Astrocyte (in vitro differentiated cells and primary cell): ENCODE measurements at regions not wholly inside any gene's neighbourhood (a gene's known extent, or its start where the extent isn't known, plus 50 kb on each side); places are given as distances from the start of the nearest gene placed in this dataset.

Experiments
- DNase-seq: peaks from one replicate; pipeline ENCODE4 v3.0.0-alpha.2; 2010; ENCODE audit warnings: low read depth
- FAIRE-seq: peaks from 2 replicates; lab custom pipeline; 2011; peaks lifted over from hg19 to GRCh38; lab: Jason Lieb, UNC
- H2AFZ ChIP-seq: 2 replicates; pipeline ENCODE4 v1.6.0; 2012; ENCODE audit warnings: low read depth, low read length, inconsistent platforms
- H3K27ac ChIP-seq: 2 replicates; pipeline ENCODE4 v1.5.1; 2011; ENCODE audit warnings: low read depth, low read length, inconsistent platforms
- H3K27me3 ChIP-seq: 2 replicates; pipeline ENCODE4 v1.6.0; 2011; ENCODE audit warnings: low read length, inconsistent platforms; ENCODE audit not compliant: insufficient read depth
- H3K36me3 ChIP-seq: 2 replicates; pipeline ENCODE4 v1.5.1; 2011; ENCODE audit warnings: low read length, inconsistent platforms; ENCODE audit not compliant: insufficient read depth
- H3K4me1 ChIP-seq: 2 replicates; pipeline ENCODE4 v1.5.1; 2011; ENCODE audit warnings: low read length, inconsistent platforms; ENCODE audit not compliant: insufficient read depth
- H3K4me2 ChIP-seq: 2 replicates; pipeline ENCODE4 v1.6.0; 2012; ENCODE audit warnings: low read length, inconsistent platforms
- H3K4me3 ChIP-seq: 2 replicates; pipeline ENCODE4 v1.5.1; 2011; ENCODE audit warnings: low read depth, mild to moderate bottlenecking, low read length, inconsistent platforms; ENCODE audit not compliant: insufficient read depth
- H3K79me2 ChIP-seq: 2 replicates; pipeline ENCODE4 v1.6.0; 2012; ENCODE audit warnings: mild to moderate bottlenecking, low read length, inconsistent platforms; ENCODE audit not compliant: insufficient read depth
- H3K9ac ChIP-seq: 2 replicates; pipeline ENCODE4 v1.6.0; 2012; ENCODE audit warnings: mild to moderate bottlenecking, low read length, inconsistent platforms
- H3K9me3 ChIP-seq: 2 replicates; pipeline ENCODE4 v1.5.1; 2012; ENCODE audit warnings: low read depth, mild to moderate bottlenecking, low read length, inconsistent platforms; ENCODE audit not compliant: insufficient read depth
- H4K20me1 ChIP-seq: 2 replicates; pipeline ENCODE4 v1.6.0; 2012; ENCODE audit warnings: low read length, inconsistent platforms; ENCODE audit not compliant: insufficient read depth
- H3K27ac Mint-ChIP-seq: one replicate; pipeline ENCODE4 v1.8.0; 2021; ENCODE audit warnings: mild to moderate bottlenecking, mixed read lengths; ENCODE audit not compliant: unreplicated experiment
- H3K27me3 Mint-ChIP-seq: one replicate; pipeline ENCODE4 v1.8.0; 2021; ENCODE audit warnings: low read depth, mixed read lengths; ENCODE audit not compliant: unreplicated experiment
- H3K36me3 Mint-ChIP-seq: one replicate; pipeline ENCODE4 v1.8.0; 2021; ENCODE audit warnings: low read depth, mixed read lengths; ENCODE audit not compliant: unreplicated experiment
- H3K4me1 Mint-ChIP-seq: one replicate; pipeline ENCODE4 v1.8.0; 2021; ENCODE audit warnings: low read depth, mixed read lengths; ENCODE audit not compliant: unreplicated experiment
- H3K4me3 Mint-ChIP-seq: one replicate; pipeline ENCODE4 v1.8.0; 2021; ENCODE audit warnings: mild to moderate bottlenecking, moderate library complexity, mixed read lengths; ENCODE audit not compliant: unreplicated experiment
- H3K9me3 Mint-ChIP-seq: one replicate; pipeline ENCODE4 v1.8.0; 2021; ENCODE audit warnings: mild to moderate bottlenecking, mixed read lengths; ENCODE audit not compliant: unreplicated experiment
- CTCF ChIP-seq: IDR thresholded peaks from 2 replicates; pipeline ENCODE4 v1.5.1; 2011; ENCODE audit warnings: low read depth, mild to moderate bottlenecking, inconsistent platforms, low read length, moderate library complexity; ENCODE audit not compliant: insufficient read depth
- EZH2 ChIP-seq: IDR thresholded peaks from 2 replicates; pipeline ENCODE4 v1.6.1; 2012; ENCODE audit warnings: mild to moderate bottlenecking, low read length, inconsistent platforms; ENCODE audit not compliant: insufficient read depth

- Mint-ChIP-seq H3K27ac (no peak overlapping the region), H3K27me3 (no peaks in the 10 kb centered on the region), H3K4me1 (peaks cover 2% of the 10 kb centered on the region), H3K4me3 (no peak overlapping the region), H3K9me3 (no peaks in the 10 kb centered on the region), H3K36me3 (no peaks in the 10 kb centered on the region)
- Histone ChIP-seq H3K4me3 (no peak overlapping the region), H3K9me3 (no peaks in the 10 kb centered on the region), H3K36me3 (no peaks in the 10 kb centered on the region), H3K27ac (no peak overlapping the region), H3K27me3 (no peaks in the 10 kb centered on the region), H3K79me2 (no peaks in the 10 kb centered on the region), H3K4me2 (no peak overlapping the region), H3K9ac (no peak overlapping the region), H4K20me1 (no peaks in the 10 kb centered on the region), H2AFZ (no peak overlapping the region), H3K4me1 (no peaks in the 10 kb centered on the region)
- no peak for FAIRE-seq
- TF ChIP-seq EZH2: no peak
- no peak for TF ChIP-seq CTCF
- no peak for DNase-seq
Measured at GRCh38 chr7:115329006-115329405, 407.1 kb downstream of the MDFIC start.

DNA sequence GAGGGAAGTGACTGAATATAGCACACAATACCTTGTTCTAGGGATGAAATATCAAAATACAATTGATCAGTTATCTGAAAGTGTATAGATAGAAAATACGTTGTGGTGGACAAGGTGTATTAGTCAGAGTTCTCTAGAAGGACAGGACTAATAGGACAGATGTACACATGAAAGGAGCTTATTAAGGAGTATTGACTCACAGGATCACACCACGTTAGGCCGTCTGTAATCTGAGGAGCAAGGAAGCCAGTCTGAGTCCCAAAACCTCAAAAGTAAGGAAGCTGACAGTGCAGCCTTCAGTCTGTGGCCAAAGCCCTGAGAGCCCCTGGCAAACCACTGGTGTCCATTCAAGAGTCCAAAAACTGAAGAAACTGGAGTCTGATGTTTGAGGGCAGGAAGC is 406.1 kb downstream of the MDFIC start:
- Mint-ChIP-seq H3K9me3 (no peaks in the 10 kb centered on the region), H3K27ac (no peak overlapping the region), H3K27me3 (no peaks in the 10 kb centered on the region), H3K4me1 (peaks cover 2% of the 10 kb centered on the region), H3K4me3 (no peak overlapping the region), H3K36me3 (no peaks in the 10 kb centered on the region)
- Histone ChIP-seq H3K9ac (no peak overlapping the region), H3K79me2 (no peaks in the 10 kb centered on the region), H3K27ac (no peak overlapping the region), H3K4me2 (no peak overlapping the region), H3K27me3 (no peaks in the 10 kb centered on the region), H3K36me3 (no peaks in the 10 kb centered on the region), H2AFZ (no peak overlapping the region), H3K4me1 (no peaks in the 10 kb centered on the region), H3K9me3 (no peaks in the 10 kb centered on the region), H4K20me1 (no peaks in the 10 kb centered on the region), H3K4me3 (no peak overlapping the region)
- DNase-seq (peak; percentile 16), FAIRE-seq (no peak)
- TF ChIP-seq CTCF (no peak), EZH2 (no peak)

DNA sequence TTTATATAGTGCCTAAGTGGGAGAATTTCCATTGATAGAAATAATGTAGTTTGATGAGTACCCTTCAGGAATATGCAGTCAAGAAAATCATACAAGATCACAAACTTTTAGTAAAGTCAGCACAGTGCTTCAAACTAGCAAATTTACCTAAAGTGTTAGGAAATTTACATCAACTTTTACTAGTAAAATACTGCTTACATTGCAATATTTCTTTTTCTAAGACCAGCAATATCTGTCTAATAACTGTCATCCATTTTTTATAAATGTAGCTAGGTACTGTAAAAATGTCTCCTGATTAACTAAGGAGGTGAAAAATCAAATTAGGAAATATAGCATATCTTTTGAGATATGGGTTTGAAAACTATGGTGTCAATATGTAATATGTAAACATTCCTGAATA is 405.4 kb downstream of the MDFIC start:
- no peaks in the 10 kb centered on the region for H3K9me3 ChIP-seq
- H3K4me3 ChIP-seq: no peak overlapping the region
- no peak overlapping the region for H3K27ac Mint-ChIP-seq
- H3K79me2 ChIP-seq: no peaks in the 10 kb centered on the region
- no peak overlapping the region for H2AFZ ChIP-seq
- peaks cover 2% of the 10 kb centered on the region for H3K4me1 Mint-ChIP-seq
- no peaks in the 10 kb centered on the region for H3K27me3 ChIP-seq
- TF ChIP-seq EZH2: no peak
- TF ChIP-seq CTCF: no peak
- H3K27me3 Mint-ChIP-seq: no peaks in the 10 kb centered on the region
- H3K4me3 Mint-ChIP-seq: no peak overlapping the region
- no peak overlapping the region for H3K9ac ChIP-seq
- no peaks in the 10 kb centered on the region for H3K9me3 Mint-ChIP-seq
- no peak overlapping the region for H3K4me2 ChIP-seq
- no peak overlapping the region for H3K27ac ChIP-seq
- DNase-seq: no peak
- H3K36me3 Mint-ChIP-seq: no peaks in the 10 kb centered on the region
- no peaks in the 10 kb centered on the region for H3K36me3 ChIP-seq
- H4K20me1 ChIP-seq: no peaks in the 10 kb centered on the region
- no peaks in the 10 kb centered on the region for H3K4me1 ChIP-seq
- no peak for FAIRE-seq
